ENCODE measurements at regions not wholly inside any gene's neighbourhood (a gene's known extent, or its start where the extent isn't known, plus 50 kb on each side); places are given as distances from the start of the nearest gene placed in this dataset.

DNA sequence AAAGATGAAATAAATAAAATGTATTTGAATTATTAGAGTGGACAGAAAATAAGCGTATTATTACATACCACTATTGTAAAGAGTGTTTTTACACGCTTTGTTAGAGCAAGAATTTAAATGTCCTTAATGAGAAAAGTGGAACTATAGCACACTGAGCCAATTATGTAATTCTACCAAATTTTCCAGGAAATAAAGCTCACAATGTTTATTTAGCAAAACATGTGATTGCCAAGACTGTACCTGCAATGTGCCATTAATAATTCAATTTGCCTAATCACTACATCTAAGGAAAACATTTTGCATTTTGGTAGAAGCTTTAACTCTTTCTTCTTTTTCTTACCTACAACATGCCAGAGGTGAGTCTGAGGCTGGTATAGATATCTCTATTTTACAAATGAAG is 58.7 kb upstream of the PHACTR1 start:
- Histone ChIP-seq H3K27me3 (ENCODE audit: insufficient read depth, low read length) (no peaks in the 10 kb centered on the region), H4K91ac (ENCODE audit: insufficient read length, low read depth, low read length) (no peak overlapping the region), H3K23ac (ENCODE audit: insufficient read length, low read depth, low read length) (no peak overlapping the region), H3K4ac (ENCODE audit: low read depth, low read length) (no peak overlapping the region), H4K5ac (ENCODE audit: insufficient read length, low read depth, low read length) (no peak overlapping the region), H3K27ac (ENCODE audit: insufficient read length, low read depth, low read length) (no peak overlapping the region), H3K9me3 (ENCODE audit: control insufficient read depth, low read depth, low read length) (no peaks in the 10 kb centered on the region), H3K79me2 (ENCODE audit: insufficient read depth, low read length) (no peaks in the 10 kb centered on the region), H2BK20ac (ENCODE audit: low read depth, low read length, poor library complexity, severe bottlenecking) (no peak overlapping the region), H2AK5ac (ENCODE audit: insufficient read length, low read length) (no peak overlapping the region), H3K23me2 (ENCODE audit: insufficient read length, low read depth, low read length, poor library complexity, severe bottlenecking) (no peaks in the 10 kb centered on the region), H3K4me2 (ENCODE audit: insufficient read depth, insufficient read length, low read length) (no peak overlapping the region), H2BK15ac (ENCODE audit: low read depth, low read length) (no peak overlapping the region), H2AFZ (ENCODE audit: low read length) (no peak overlapping the region), H3K56ac (ENCODE audit: insufficient read length, low read depth, low read length) (no peak overlapping the region), H2BK5ac (ENCODE audit: insufficient read length, low read length) (no peak overlapping the region), H3T11ph (ENCODE audit: low read length) (no peak overlapping the region), H2BK120ac (ENCODE audit: low read depth, low read length, poor library complexity, severe bottlenecking) (no peak overlapping the region), H4K20me1 (ENCODE audit: control insufficient read depth, insufficient read depth, insufficient read length) (no peaks in the 10 kb centered on the region), H3K9ac (ENCODE audit: extremely low read depth, insufficient read length, low read length) (no peak overlapping the region), H3K79me1 (ENCODE audit: insufficient read depth, low read depth, low read length, poor library complexity, severe bottlenecking) (no peaks in the 10 kb centered on the region), H4K8ac (replicated peaks; ENCODE audit: insufficient read length, low read depth, low read length) (no peak overlapping the region), H2BK12ac (ENCODE audit: insufficient read length, low read depth, low read length) (no peak overlapping the region), H3K18ac (ENCODE audit: insufficient read length, low read depth, low read length) (no peak overlapping the region), H3K14ac (ENCODE audit: insufficient read depth, low read length) (no peak overlapping the region), H3K4me1 (ENCODE audit: insufficient read depth, low read length) (no peaks in the 10 kb centered on the region)
- WGBS (ENCODE audit: extremely low coverage, insufficient read length, low lambda C conversion rate): no CpG with 5 or more reads among the region's 2 CpGs
- no peak for DNase-seq
- H3K36me3 Mint-ChIP-seq (ENCODE audit: insufficient read depth in 1 of 3, low read depth in 3 of 3): no peaks in the 10 kb centered on the region
- H3K27me3 Mint-ChIP-seq (ENCODE audit: low read depth): peaks cover 23% of the 10 kb centered on the region
- H3K4me3 Mint-ChIP-seq: no peak overlapping the region
- H3K27ac Mint-ChIP-seq: no peak overlapping the region
- TF ChIP-seq, protein P1, sequence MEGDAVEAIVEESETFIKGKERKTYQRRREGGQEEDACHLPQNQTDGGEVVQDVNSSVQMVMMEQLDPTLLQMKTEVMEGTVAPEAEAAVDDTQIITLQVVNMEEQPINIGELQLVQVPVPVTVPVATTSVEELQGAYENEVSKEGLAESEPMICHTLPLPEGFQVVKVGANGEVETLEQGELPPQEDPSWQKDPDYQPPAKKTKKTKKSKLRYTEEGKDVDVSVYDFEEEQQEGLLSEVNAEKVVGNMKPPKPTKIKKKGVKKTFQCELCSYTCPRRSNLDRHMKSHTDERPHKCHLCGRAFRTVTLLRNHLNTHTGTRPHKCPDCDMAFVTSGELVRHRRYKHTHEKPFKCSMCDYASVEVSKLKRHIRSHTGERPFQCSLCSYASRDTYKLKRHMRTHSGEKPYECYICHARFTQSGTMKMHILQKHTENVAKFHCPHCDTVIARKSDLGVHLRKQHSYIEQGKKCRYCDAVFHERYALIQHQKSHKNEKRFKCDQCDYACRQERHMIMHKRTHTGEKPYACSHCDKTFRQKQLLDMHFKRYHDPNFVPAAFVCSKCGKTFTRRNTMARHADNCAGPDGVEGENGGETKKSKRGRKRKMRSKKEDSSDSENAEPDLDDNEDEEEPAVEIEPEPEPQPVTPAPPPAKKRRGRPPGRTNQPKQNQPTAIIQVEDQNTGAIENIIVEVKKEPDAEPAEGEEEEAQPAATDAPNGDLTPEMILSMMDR (conservative IDR thresholded peaks at IDR 0.05): no peak
- H3K4me1 Mint-ChIP-seq: peaks cover 7 to 8% of the 10 kb centered on the region in 2 experiments
- H3K9me3 Mint-ChIP-seq: no peaks in the 10 kb centered on the region

All from H9 (cell line).